Brain microvascular endothelial cell (primary cell): ENCODE measurements at regions not wholly inside any gene's neighbourhood (a gene's known extent, or its start where the extent isn't known, plus 50 kb on each side); places are given as distances from the start of the nearest gene placed in this dataset.

ENCODE experiments used
- DNase-seq: peaks from one replicate; pipeline ENCODE4 v3.0.0-alpha.2; 2020
- H3K27ac ChIP-seq: fragments of 250-450 bp; sonication (Bioruptor Pico); 2 replicates; pipeline ENCODE4 v1.5.1; 2020; ENCODE audit warnings: mild to moderate bottlenecking, moderate library complexity
- H3K27me3 ChIP-seq: fragments of 250-450 bp; sonication (Bioruptor Pico); replicated peaks from 2 replicates; pipeline ENCODE4 v1.5.1; 2020; ENCODE audit warnings: mild to moderate bottlenecking
- H3K36me3 ChIP-seq: fragments of 250-450 bp; sonication (Bioruptor Pico); replicated peaks from 2 replicates; pipeline ENCODE4 v1.5.1; 2020; ENCODE audit warnings: mild to moderate bottlenecking
- H3K4me3 ChIP-seq: 2 replicates; pipeline ENCODE4 v1.5.1; 2011; ENCODE audit warnings: low read depth, mild to moderate bottlenecking, control low read depth, low read length, moderate library complexity
- CTCF ChIP-seq: IDR thresholded peaks from 2 replicates; pipeline ENCODE4 v1.5.1; 2011; ENCODE audit warnings: low read depth, mild to moderate bottlenecking, moderate library complexity, low read length, control low read depth, inconsistent platforms; ENCODE audit errors: missing control alignments
- in situ Hi-C: cut with HindIII; loops from 2 replicates; pipeline ENCODE4 v1.10.0; 2017; ENCODE audit warnings: low sequenced_read_pairs, low pct_ligation_motif_present

DNA sequence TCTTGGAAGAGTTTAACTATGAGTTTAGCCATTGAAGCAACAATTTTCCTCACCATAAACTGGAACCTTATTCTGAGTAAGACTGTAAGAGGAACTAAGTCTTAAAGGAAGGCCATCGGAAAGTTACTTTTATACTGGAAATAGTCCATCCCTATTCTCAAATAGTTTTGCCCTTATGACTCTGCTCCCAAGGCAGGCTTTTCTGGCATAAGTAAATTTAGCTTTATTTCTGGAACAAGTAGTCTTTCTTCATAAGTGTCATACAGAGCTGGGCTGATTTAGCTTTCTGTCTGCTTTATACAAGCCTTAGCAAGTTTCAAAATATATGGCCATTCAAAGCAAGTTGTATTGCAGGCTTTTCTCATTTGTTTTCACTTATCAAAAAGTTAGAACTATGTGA, 328.1 kb downstream of the HACE1 start:
- no peak overlapping the region for H3K4me3 ChIP-seq
- no peak for TF ChIP-seq CTCF
- H3K27me3 ChIP-seq = no peaks in the 10 kb centered on the region
- H3K27ac ChIP-seq = no peak overlapping the region
- H3K36me3 ChIP-seq = no peaks in the 10 kb centered on the region
- no peak for DNase-seq
- in situ Hi-C loops = no loop called here

GRCh38 chr6:104527761-104528415, 331.8 kb downstream of the HACE1 start:
- in situ Hi-C loops = no loop called here
- no peak overlapping the region for H3K4me3 ChIP-seq
- no peaks in the 10 kb centered on the region for H3K27me3 ChIP-seq
- TF ChIP-seq CTCF = peak; percentile 60
- DNase-seq = peak; percentile 36
- no peaks in the 10 kb centered on the region for H3K36me3 ChIP-seq
- no peak overlapping the region for H3K27ac ChIP-seq

GRCh38 chr6:104527311-104527710, 332.4 kb downstream of the HACE1 start:
- in situ Hi-C loops = no loop called here
- no peak for TF ChIP-seq CTCF
- Histone ChIP-seq H3K4me3 (no peak overlapping the region), H3K27me3 (no peaks in the 10 kb centered on the region), H3K36me3 (no peaks in the 10 kb centered on the region), H3K27ac (no peak overlapping the region)
- DNase-seq = no peak

- TF ChIP-seq CTCF = no peak
- no peak for DNase-seq
These were observed 333.3 kb downstream of the HACE1 start for GRCh38 chr6:104526376-104526775.

DNA sequence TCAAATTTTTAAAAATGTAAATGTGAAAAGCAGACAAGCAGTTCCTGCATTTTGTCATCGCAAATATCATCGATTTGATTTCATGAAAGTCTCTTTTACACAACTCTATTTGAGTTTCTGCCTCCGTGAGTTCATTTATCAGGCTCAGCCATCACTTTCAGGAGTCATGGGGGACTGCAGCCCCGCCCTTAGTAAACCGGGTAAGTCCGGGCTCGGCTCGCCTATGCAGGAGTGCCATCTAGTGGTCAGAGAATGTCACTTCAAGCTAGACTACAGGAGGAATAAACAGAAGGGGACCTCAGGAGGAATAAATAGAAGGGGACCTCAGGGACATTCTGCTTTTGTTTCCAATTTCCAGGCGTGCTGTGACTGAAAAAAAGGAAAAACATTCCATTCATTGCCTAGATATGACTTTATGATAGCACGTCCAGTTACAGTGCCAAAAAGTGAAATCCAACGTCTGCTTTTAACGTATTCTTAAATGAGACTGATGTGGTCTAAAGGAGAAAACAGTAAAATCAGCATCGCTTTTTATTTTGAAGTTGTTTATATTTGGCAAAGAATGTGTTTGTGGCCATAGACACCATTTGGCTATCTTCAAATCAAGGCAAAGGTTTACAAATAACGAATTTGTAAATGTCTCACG, 333.9 kb downstream of the HACE1 start:
- TF ChIP-seq CTCF = peak; percentile 92
- H3K27ac ChIP-seq = no peak overlapping the region

More at GRCh38 chr6:104526376-104526775, 333.3 kb downstream of the HACE1 start:
- Histone ChIP-seq H3K36me3 (no peaks in the 10 kb centered on the region), H3K27me3 (no peaks in the 10 kb centered on the region), H3K27ac (no peak overlapping the region), H3K4me3 (no peak overlapping the region)
- in situ Hi-C loops = no loop called here

More for the DNA sequence above, 333.9 kb downstream of the HACE1 start:
- peak; percentile 79 for DNase-seq
- Histone ChIP-seq H3K27me3 (no peaks in the 10 kb centered on the region), H3K4me3 (peak overlapping the region; percentile 1), H3K36me3 (no peaks in the 10 kb centered on the region)
- in situ Hi-C loops = no loop called here
